ENCODE measurements at regions not wholly inside any gene's neighbourhood (a gene's known extent, or its start where the extent isn't known, plus 50 kb on each side); places are given as distances from the start of the nearest gene placed in this dataset.

- in situ Hi-C loops (cut with MboI; ENCODE audit: low sequenced_read_pairs in 4 of 4) (no loop called here), intact Hi-C loops (cut with DNase I; ENCODE audit: low total_unique reads) (no loop called here)
- H3K9me3 ChIP-seq: no peaks in the 10 kb centered on the region
- no peak for TF ChIP-seq CTCF (IDR thresholded peaks at IDR 0.05 in 4 of 5, conservative IDR thresholded peaks at IDR 0.05 in 1 of 5)
- no peak for TF ChIP-seq POLR2A (IDR thresholded peaks at IDR 0.05)
- ATAC-seq (no peak), DNase-seq (no peak)
- H3K27ac ChIP-seq: no peak overlapping the region
- no peaks in the 10 kb centered on the region for H3K4me1 ChIP-seq
- no peaks in the 10 kb centered on the region for H3K36me3 ChIP-seq
- no peak overlapping the region for H3K4me3 ChIP-seq
- no peaks in the 10 kb centered on the region for H3K27me3 ChIP-seq
Observed at GRCh38 chr15:97146929-97147870, 813.3 kb upstream of the ARRDC4 start.

DNA sequence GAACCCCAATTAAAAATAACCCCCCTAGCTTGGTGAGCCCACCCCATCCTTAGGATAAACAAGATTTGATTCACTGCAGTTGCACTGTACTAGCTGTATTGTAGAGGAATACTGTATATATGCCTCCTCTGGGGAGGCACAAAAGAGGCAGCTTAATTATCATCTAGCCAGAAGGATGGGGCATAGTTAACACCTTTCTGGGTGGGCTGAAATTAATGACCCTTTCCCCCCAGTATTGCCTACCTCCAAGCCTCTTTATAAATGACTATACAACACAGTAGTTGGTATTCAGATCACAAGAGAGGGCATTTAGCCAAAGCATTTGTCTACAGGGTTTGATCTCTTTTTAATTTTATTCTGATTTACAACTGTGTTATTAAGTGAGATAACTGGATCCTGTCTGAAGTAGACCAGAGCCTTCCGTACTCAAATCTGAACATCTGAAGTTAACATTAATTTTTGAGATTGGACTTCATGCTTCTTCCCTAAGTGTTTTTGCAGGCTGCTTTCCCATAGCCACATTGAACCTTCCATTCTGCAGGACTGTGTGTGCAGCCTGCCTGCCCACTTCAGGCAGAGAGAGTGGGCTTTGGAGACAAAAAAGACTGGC is 807.0 kb upstream of the ARRDC4 start:
- no peak overlapping the region for H3K27ac ChIP-seq
- no peaks in the 10 kb centered on the region for H3K36me3 ChIP-seq
- ATAC-seq (no peak), DNase-seq (no peak)
- intact Hi-C loops (cut with DNase I; ENCODE audit: low total_unique reads): no loop called here
- TF ChIP-seq CTCF (IDR thresholded peaks at IDR 0.05 in 4 of 5, conservative IDR thresholded peaks at IDR 0.05 in 1 of 5): no peak
- no peak for TF ChIP-seq POLR2A (IDR thresholded peaks at IDR 0.05)
- in situ Hi-C loops (cut with MboI; ENCODE audit: low sequenced_read_pairs in 4 of 4): no loop called here
- no peaks in the 10 kb centered on the region for H3K27me3 ChIP-seq
- H3K4me3 ChIP-seq: no peak overlapping the region
- H3K9me3 ChIP-seq: no peaks in the 10 kb centered on the region
- H3K4me1 ChIP-seq: no peaks in the 10 kb centered on the region

DNA sequence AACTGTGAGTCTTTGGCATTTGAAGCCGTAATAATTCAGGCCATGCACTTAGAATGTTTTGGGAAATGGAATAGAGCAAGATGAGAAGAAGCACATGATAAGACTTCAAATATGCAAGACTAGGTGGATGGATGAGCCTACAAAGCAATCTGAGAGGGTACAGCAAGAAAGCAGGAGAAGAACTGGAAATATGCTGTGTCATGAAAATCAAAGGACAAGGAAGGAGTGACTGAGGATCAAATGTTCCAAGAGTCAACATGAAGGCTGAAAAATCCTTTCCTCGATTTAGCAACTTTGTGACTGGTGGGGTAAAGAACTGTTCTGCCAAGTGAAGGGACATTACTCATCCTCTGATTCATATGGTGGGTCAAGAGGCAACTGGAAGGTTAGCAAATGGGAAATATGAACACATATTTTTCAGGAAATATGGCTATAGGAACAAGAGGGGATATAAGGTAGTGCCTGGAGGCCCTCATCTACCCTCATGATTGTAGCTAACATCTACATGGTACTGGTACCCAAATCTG is 803.7 kb upstream of the ARRDC4 start:
- no peaks in the 10 kb centered on the region for H3K36me3 ChIP-seq
- no peaks in the 10 kb centered on the region for H3K27me3 ChIP-seq
- in situ Hi-C loops (cut with MboI; ENCODE audit: low sequenced_read_pairs in 4 of 4) (no loop called here), intact Hi-C loops (cut with DNase I; ENCODE audit: low total_unique reads) (no loop called here)
- H3K27ac ChIP-seq: no peak overlapping the region
- no peaks in the 10 kb centered on the region for H3K4me1 ChIP-seq
- TF ChIP-seq POLR2A (IDR thresholded peaks at IDR 0.05) (no peak), CTCF (IDR thresholded peaks at IDR 0.05 in 4 of 5, conservative IDR thresholded peaks at IDR 0.05 in 1 of 5) (no peak)
- DNase-seq (no peak), ATAC-seq (no peak)
- H3K4me3 ChIP-seq: no peak overlapping the region
- no peaks in the 10 kb centered on the region for H3K9me3 ChIP-seq

GRCh38 chr15:97162805-97163495 is 797.6 kb upstream of the ARRDC4 start:
- no peaks in the 10 kb centered on the region for H3K4me1 ChIP-seq
- no peaks in the 10 kb centered on the region for H3K36me3 ChIP-seq
- no peak overlapping the region for H3K4me3 ChIP-seq
- no peak overlapping the region for H3K27ac ChIP-seq
- DNase-seq: no peak
- TF ChIP-seq CTCF (IDR thresholded peaks at IDR 0.05 in 4 of 5, conservative IDR thresholded peaks at IDR 0.05 in 1 of 5) (no peak), POLR2A (IDR thresholded peaks at IDR 0.05) (no peak)
- H3K9me3 ChIP-seq: no peaks in the 10 kb centered on the region
- intact Hi-C loops (cut with DNase I; ENCODE audit: low total_unique reads) (no loop called here), in situ Hi-C loops (cut with MboI; ENCODE audit: low sequenced_read_pairs in 4 of 4) (no loop called here)
- no peaks in the 10 kb centered on the region for H3K27me3 ChIP-seq
- no peak for ATAC-seq

Data from gastrocnemius medialis (tissue), 4 donors.